ENCODE measurements at regions not wholly inside any gene's neighbourhood (a gene's known extent, or its start where the extent isn't known, plus 50 kb on each side); places are given as distances from the start of the nearest gene placed in this dataset.

DNA sequence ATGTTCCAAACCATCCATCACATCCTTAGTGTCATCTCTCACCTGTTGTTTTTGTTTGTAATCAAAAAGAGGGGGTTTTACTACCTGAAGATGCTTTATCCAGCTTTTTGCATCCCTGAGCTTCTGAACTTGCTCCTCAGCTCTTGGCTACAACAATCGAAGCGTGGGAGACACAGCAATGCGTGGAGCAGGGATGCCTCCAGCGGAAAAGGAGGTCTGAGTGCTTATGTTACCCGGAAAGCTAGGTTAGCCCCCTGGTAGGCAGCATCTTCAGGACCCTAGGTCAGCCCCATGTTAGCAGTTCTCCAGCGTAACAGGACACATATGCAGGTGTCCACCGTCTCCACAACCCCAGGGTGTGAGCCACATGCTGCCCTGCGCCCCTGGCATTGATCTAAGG is 141.5 kb downstream of the RRAGC start:
- H3K4me3 ChIP-seq, result no peak overlapping the region
- no peaks in the 10 kb centered on the region for H3K4me1 ChIP-seq
- no peaks in the 10 kb centered on the region for H3K27me3 ChIP-seq
- no peak for DNase-seq (ENCODE audit: low spot score in 2 of 2)
- TF ChIP-seq POLR2A (IDR thresholded peaks at IDR 0.05), result no peak
- TF ChIP-seq POLR2AphosphoS5 (IDR thresholded peaks at IDR 0.05), result no peak
- TF ChIP-seq, protein P1, sequence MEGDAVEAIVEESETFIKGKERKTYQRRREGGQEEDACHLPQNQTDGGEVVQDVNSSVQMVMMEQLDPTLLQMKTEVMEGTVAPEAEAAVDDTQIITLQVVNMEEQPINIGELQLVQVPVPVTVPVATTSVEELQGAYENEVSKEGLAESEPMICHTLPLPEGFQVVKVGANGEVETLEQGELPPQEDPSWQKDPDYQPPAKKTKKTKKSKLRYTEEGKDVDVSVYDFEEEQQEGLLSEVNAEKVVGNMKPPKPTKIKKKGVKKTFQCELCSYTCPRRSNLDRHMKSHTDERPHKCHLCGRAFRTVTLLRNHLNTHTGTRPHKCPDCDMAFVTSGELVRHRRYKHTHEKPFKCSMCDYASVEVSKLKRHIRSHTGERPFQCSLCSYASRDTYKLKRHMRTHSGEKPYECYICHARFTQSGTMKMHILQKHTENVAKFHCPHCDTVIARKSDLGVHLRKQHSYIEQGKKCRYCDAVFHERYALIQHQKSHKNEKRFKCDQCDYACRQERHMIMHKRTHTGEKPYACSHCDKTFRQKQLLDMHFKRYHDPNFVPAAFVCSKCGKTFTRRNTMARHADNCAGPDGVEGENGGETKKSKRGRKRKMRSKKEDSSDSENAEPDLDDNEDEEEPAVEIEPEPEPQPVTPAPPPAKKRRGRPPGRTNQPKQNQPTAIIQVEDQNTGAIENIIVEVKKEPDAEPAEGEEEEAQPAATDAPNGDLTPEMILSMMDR (IDR thresholded peaks at IDR 0.05), result no peak
- intact Hi-C loops (cut with DNase I; ENCODE audit: low total_unique reads), result no loop called here
- no peak overlapping the region for H3K27ac ChIP-seq
- no peaks in the 10 kb centered on the region for H3K36me3 ChIP-seq
- H3K9me3 ChIP-seq, result peaks cover 7 to 8% of the 10 kb centered on the region in 2 donors

DNA sequence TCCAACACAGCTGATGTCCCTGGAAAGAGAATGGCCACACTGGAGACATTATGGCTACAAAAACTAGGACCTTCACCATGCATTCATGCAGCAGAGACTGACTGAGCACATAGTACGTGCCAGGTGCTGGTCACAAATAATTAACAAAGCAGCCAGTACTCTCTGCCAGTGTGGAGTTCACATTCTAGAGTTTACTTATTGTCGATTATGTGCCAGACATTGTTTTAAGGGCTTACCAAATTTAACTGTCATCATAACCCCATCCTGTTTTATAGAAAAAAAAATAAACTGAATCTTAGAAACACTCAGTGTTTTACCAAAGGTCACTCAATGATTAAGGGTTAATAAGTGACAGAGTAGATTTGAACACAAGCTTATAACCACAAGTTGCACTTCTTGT is 143.3 kb downstream of the RRAGC start:
- Histone ChIP-seq H3K9me3 (peaks cover 8 to 15% of the 10 kb centered on the region in 2 donors), H3K4me1 (no peaks in the 10 kb centered on the region), H3K4me3 (no peak overlapping the region), H3K36me3 (no peaks in the 10 kb centered on the region), H3K27ac (no peak overlapping the region), H3K27me3 (no peaks in the 10 kb centered on the region)
- intact Hi-C loops (cut with DNase I; ENCODE audit: low total_unique reads), result no loop called here
- no peak for TF ChIP-seq POLR2AphosphoS5 (IDR thresholded peaks at IDR 0.05)
- TF ChIP-seq POLR2A (IDR thresholded peaks at IDR 0.05), result no peak
- TF ChIP-seq, protein P1 (IDR thresholded peaks at IDR 0.05), result no peak
- no peak for DNase-seq (ENCODE audit: low spot score in 2 of 2)

DNA sequence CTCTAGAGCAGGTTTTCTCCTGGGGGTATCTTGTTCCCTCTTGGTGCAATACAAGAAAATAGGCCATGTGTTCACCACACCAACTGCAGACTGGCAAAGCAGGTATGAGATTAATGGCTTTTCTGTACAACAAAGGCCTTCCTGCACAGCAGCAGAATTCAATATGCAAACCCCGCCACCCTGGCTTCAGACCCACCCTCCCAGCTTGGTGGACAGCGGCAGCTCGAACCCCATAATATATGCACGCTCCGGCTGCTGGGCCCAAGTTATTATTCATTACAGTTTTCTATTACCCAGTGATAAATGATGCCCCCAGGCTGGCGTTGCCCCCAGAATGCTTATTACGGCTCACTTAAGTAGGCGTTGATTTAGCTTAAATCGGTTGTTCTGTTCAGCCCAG is 144.2 kb downstream of the RRAGC start:
- Histone ChIP-seq H3K27ac (no peak overlapping the region), H3K36me3 (no peaks in the 10 kb centered on the region), H3K4me3 (no peak overlapping the region), H3K4me1 (no peaks in the 10 kb centered on the region), H3K9me3 (peaks cover 8 to 19% of the 10 kb centered on the region in 2 donors), H3K27me3 (no peaks in the 10 kb centered on the region)
- TF ChIP-seq, protein P1 (IDR thresholded peaks at IDR 0.05), result no peak
- TF ChIP-seq POLR2A (IDR thresholded peaks at IDR 0.05) (no peak), POLR2AphosphoS5 (IDR thresholded peaks at IDR 0.05) (no peak)
- DNase-seq (ENCODE audit: low spot score in 2 of 2), result no peak
- intact Hi-C loops (cut with DNase I; ENCODE audit: low total_unique reads), result no loop called here

DNA sequence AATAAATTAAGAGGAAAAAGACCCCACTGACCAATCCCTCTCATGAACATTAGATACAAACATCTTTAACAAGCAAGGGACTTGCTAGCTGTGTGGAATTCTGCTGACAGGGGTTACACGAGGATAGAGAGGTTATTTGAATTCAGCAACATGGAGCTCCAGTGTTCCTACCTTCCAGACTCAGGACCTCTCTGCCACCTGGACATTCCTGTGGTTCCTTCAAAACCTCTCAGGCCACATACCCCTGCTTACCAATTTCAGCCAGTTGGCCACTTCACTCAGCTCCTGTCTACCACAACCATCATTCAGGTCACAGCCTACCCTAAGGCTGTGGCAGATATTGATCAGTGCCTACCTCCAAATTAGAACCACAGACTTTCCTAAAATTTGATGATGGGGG is 147.5 kb downstream of the RRAGC start:
- peaks cover 8 to 19% of the 10 kb centered on the region in 2 donors for H3K9me3 ChIP-seq
- no peaks in the 10 kb centered on the region for H3K4me1 ChIP-seq
- intact Hi-C loops (cut with DNase I; ENCODE audit: low total_unique reads), result no loop called here
- TF ChIP-seq, protein P1 (IDR thresholded peaks at IDR 0.05), result no peak
- TF ChIP-seq POLR2A (IDR thresholded peaks at IDR 0.05) (no peak), POLR2AphosphoS5 (IDR thresholded peaks at IDR 0.05) (no peak)
- no peaks in the 10 kb centered on the region for H3K36me3 ChIP-seq
- no peak overlapping the region for H3K4me3 ChIP-seq
- H3K27ac ChIP-seq, result no peak overlapping the region
- DNase-seq (ENCODE audit: low spot score in 2 of 2), result no peak
- no peaks in the 10 kb centered on the region for H3K27me3 ChIP-seq

DNA sequence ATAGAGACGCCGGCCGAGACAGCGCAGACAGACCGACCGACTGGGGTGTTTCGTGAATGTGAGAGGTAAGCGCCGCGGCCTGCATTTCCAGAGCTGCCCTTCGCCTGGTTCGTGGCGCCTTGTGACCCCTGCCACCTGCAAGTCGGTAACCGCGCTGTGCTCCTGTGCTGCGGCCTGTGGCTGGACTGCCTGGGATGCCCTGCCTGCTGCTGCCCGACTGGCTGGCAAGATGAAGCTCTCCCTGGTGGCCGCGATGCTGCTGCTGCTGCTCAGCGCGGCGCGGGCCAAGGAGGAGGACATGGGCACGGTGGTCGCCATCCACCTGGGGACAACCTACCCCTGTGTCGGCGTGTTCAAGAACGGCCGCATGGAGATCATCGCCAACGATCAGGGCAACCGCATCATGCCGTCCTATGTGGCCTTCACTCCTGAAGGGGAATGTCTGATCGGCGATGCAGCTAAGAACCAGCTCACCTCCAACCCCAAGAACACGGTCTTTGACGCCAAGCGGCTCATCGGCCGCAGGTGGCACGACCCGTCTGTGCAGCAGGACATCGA is 150.8 kb downstream of the RRAGC start:
- no peaks in the 10 kb centered on the region for H3K36me3 ChIP-seq
- no peak for DNase-seq (ENCODE audit: low spot score in 2 of 2)
- intact Hi-C loops (cut with DNase I; ENCODE audit: low total_unique reads), result no loop called here
- peaks cover 3 to 27% of the 10 kb centered on the region in 2 donors for H3K9me3 ChIP-seq
- TF ChIP-seq POLR2A (IDR thresholded peaks at IDR 0.05), result no peak
- TF ChIP-seq, protein P1 (IDR thresholded peaks at IDR 0.05), result no peak
- TF ChIP-seq POLR2AphosphoS5 (IDR thresholded peaks at IDR 0.05), result no peak
- no peaks in the 10 kb centered on the region for H3K27me3 ChIP-seq
- H3K4me1 ChIP-seq, result no peaks in the 10 kb centered on the region
- no peak overlapping the region for H3K27ac ChIP-seq
- no peak overlapping the region for H3K4me3 ChIP-seq

All from breast epithelium (tissue), 4 donors.